PC-9 (cell line): ENCODE measurements at regions not wholly inside any gene's neighbourhood (a gene's known extent, or its start where the extent isn't known, plus 50 kb on each side); places are given as distances from the start of the nearest gene placed in this dataset.

Experiments
- EZH2 ChIP-seq: fragments of 200-600 bp; sonication (generic); IDR thresholded peaks from 2 replicates; pipeline ENCODE4 v1.8.0; 2017; ENCODE audit warnings: antibody characterized with exemption, low read depth
- TF ChIP-seq, protein P1 (sequence below): fragments of 200-600 bp; sonication (generic); conservative IDR thresholded peaks from 2 replicates; pipeline ENCODE4 v1.6.1; 2017; ENCODE audit warnings: mixed run types, antibody characterized with exemption, mild to moderate bottlenecking, moderate library complexity

- TF ChIP-seq, protein P1, sequence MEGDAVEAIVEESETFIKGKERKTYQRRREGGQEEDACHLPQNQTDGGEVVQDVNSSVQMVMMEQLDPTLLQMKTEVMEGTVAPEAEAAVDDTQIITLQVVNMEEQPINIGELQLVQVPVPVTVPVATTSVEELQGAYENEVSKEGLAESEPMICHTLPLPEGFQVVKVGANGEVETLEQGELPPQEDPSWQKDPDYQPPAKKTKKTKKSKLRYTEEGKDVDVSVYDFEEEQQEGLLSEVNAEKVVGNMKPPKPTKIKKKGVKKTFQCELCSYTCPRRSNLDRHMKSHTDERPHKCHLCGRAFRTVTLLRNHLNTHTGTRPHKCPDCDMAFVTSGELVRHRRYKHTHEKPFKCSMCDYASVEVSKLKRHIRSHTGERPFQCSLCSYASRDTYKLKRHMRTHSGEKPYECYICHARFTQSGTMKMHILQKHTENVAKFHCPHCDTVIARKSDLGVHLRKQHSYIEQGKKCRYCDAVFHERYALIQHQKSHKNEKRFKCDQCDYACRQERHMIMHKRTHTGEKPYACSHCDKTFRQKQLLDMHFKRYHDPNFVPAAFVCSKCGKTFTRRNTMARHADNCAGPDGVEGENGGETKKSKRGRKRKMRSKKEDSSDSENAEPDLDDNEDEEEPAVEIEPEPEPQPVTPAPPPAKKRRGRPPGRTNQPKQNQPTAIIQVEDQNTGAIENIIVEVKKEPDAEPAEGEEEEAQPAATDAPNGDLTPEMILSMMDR: no peak
- no peak for TF ChIP-seq EZH2
These were observed 68.5 kb upstream of the TOP1 start for GRCh38 chr20:40960101-40960500.
